HG02571 (cell line): ENCODE measurements at regions not wholly inside any gene's neighbourhood (a gene's known extent, or its start where the extent isn't known, plus 50 kb on each side); places are given as distances from the start of the nearest gene placed in this dataset.

Source experiments
- ATAC-seq: cut with Tn5 transposase; IDR thresholded peaks from one replicate; pipeline ENCODE4 v1.9.1; 2021; ENCODE audit warnings: mild to moderate bottlenecking, moderate library complexity; ENCODE audit not compliant: unreplicated experiment

GRCh38 chrX:45758738-45759397 is 558.2 kb upstream of the DIPK2B start:
- peak; percentile 64 for ATAC-seq

GRCh38 chrX:45758319-45758718 is 557.6 kb upstream of the DIPK2B start:
- peak; percentile 31 for ATAC-seq

GRCh38 chrX:45757272-45757671 is 556.6 kb upstream of the DIPK2B start:
- no peak for ATAC-seq

- ATAC-seq, result no peak
Observed at GRCh38 chrX:45756557-45756956, 555.9 kb upstream of the DIPK2B start.

- no peak for ATAC-seq
Observed at GRCh38 chrX:45755703-45756102, 555.0 kb upstream of the DIPK2B start.

GRCh38 chrX:45751156-45751555 is 550.5 kb upstream of the DIPK2B start:
- no peak for ATAC-seq

DNA sequence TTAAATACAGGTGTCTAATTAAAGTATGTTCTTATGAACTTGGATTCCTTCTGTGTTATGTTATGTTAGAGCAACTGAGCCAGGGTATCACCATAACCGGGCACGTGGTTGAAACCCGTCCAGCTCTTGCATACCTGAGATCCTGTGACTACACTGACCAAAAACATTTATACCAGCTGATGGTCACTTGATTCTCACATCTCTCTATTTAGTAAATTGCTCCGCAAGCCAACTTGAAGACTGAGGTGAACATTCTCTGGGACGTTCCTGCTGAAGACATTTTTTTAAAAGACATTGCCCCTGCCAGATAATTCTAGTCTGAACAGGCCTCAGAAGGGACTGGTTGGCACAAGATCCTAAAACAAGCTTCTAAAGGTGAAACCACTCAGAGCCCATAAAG is 550.0 kb upstream of the DIPK2B start:
- ATAC-seq, result no peak

DNA sequence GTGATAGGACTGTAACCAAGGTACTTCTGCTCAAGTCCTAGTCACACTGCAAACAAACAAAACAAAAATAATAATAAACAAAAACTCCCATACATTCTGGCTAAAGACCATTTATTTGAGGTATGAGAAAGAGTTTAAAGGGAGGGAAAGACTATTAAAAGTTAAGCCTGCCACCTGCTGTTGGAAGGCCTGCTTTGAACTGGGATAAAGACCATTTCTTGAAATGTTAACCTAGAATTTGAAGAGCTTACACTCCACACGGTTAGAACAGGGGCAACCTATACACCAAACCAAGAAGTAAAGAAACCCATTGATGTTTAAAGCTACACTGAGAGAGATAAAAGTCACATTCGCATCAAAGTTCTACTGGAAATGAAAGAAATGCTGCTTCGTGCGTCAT is 548.7 kb upstream of the DIPK2B start:
- ATAC-seq, result no peak

- ATAC-seq, result no peak
Observed at GRCh38 chrX:45748369-45748774, 547.7 kb upstream of the DIPK2B start.

GRCh38 chrX:45747905-45748304 is 547.2 kb upstream of the DIPK2B start:
- ATAC-seq, result no peak

- ATAC-seq, result no peak
Observed at GRCh38 chrX:45745479-45745878, 544.8 kb upstream of the DIPK2B start.

DNA sequence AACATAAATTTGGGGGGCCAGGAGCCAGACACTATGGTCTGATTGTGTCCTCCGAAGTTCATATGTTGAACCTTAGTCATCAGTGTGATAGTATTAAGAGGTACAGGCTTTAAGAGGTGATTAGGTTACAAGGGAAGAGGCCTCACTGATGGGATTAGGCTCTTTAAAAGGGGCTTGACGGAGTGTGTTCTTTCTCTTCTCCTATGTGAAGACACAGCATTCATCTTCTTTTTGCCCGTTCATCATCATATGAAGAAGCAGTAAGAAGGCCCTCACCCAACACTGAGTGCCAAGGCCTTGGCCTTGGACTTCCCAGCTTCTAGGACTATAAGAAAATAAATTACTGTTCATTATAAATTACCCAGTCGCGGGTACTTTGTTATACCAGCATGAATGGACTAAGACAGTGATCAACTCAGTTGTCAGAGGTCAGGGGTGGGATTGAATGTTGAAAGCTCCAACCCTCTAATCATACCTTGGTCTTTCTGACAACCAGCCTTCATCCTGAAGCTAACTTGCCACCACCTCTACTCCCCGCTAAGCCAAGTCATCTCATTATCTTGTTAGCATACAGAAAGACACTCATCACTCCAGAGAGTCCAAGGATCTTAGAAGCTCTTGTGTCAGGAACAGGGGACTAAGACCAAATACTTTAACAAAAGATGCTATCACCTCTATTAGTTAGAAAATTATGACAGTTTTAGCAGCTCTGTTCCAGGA is 543.4 kb upstream of the DIPK2B start:
- ATAC-seq, result no peak

GRCh38 chrX:45743081-45743533 is 542.4 kb upstream of the DIPK2B start:
- ATAC-seq, result no peak

DNA sequence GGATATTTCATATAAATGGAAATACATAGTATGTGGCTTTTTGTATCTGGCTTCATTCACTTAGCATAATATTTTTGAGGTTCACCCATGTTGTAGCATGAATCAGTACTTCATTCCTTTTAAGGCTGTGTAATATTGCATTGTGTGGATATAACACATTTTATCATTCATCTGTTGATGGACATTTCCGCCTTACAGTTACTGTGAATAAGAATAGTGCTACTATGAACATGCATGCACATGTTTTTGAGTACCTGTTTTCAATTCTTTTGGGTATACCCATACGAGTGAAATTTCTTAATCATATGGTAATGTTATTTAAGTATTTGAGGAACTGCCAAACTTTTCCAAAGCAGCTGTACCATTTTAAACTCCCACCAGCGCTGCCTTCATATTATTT is 539.6 kb upstream of the DIPK2B start:
- no peak for ATAC-seq

- no peak for ATAC-seq
Observed at GRCh38 chrX:45735571-45735970, 534.9 kb upstream of the DIPK2B start.

- ATAC-seq, result no peak
Observed at GRCh38 chrX:45731448-45731847, 530.8 kb upstream of the DIPK2B start.

- ATAC-seq, result no peak
Observed at GRCh38 chrX:45727761-45728160, 527.1 kb upstream of the DIPK2B start.

DNA sequence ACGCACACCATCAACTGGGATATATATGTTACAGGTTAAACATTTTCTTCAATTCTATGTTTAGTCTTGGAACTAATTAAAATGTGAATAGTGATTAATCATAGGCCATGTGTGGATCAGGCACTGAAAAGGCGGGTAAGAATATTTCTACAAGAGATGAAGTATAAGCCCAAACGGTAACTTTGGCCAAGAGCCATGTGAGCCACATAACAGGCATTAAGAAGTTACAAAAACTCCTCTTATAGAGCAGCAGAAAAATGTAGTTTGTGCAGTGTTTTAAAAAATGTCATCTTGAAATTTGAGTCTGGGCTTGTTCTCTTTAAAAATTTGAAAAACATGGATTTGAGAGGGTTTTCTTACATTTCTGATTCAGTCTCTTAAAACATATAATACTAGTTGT is 521.8 kb upstream of the DIPK2B start:
- no peak for ATAC-seq

DNA sequence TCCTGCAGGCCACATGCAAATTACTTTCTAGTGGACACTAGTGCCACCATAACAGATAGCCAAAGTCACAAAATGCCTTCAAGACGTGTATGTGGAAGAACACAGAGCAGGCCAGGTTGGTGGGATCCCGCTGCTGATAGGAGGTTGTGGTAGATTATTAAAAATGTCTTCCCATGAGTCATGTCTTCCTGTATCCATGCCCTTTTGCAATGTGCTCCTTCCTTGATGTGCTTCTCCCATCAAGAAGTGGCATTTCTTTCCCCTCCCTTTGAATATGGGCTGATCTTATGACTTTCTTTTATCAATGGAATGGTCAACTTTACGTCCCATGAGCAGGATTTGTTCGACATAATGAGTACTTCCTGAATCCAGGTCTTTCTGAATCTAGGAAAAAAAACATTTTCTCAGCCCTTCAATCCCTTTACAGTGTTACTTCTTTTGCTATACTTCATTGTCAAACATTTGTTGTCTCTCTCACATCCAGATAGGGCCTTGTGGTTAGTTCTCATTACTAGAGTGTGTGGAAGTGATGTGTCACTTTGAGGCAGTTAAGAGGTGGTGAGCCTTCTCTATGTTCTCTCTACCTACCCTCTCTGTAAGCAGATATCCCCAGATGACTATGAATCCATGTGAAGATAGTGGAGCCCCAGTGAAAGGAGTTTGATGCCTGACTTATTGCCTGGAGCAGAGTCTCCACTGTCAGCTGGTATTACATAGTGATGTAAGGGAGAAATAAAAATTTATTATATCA is 519.2 kb upstream of the DIPK2B start:
- ATAC-seq, result no peak

DNA sequence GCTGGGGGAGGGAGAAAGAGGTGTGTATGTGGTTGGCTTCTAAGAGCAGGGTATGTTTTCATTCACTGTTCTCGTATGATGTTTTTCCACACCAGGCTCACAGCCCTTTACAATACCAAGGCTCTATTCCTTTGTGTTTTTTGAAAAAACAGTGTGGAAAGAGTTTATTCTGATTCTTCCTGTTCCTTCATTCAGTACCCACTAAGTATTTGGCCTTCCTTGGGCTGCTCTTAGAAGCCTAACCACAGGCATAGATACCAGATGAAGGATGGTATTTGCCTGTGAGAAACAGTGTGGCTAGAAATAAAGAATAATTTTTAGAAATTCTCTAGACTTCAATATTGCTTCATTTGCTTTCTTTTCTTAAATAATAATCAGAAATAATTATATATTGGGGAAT is 518.0 kb upstream of the DIPK2B start:
- ATAC-seq, result no peak

GRCh38 chrX:45716750-45717149 is 516.1 kb upstream of the DIPK2B start:
- no peak for ATAC-seq

DNA sequence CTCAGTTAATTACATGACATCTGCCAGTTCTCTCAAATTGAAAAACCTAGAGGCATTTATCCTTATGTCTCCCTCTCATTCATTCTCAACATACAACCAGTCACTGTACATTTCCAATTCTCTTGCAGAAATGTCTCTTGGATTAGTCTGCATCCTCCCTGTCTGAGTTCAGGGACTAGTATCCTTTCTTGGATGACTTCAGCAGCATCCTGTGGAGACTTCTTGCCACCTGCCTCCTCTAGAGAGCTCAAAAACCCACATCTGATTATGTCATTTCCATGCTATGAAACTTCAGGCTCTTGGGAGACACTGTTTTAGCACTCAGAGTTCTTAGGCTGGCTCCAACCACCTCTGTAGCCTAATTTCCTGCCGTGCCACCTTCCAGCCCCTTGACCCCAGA is 515.1 kb upstream of the DIPK2B start:
- no peak for ATAC-seq
